ENCODE measurements at regions not wholly inside any gene's neighbourhood (a gene's known extent, or its start where the extent isn't known, plus 50 kb on each side); places are given as distances from the start of the nearest gene placed in this dataset.
A peak's percentile ranks its signal among the peaks of the same experiment; 100 is the strongest.

- no peaks in the 10 kb centered on the region for H3K4me1 Mint-ChIP-seq
- ATAC-seq (no peak), DNase-seq (ENCODE audit: low spot score in 2 of 2) (no peak)
- H3K9me3 Mint-ChIP-seq, result no peaks in the 10 kb centered on the region
- H3K27ac Mint-ChIP-seq, result no peak overlapping the region
- H3K36me3 Mint-ChIP-seq, result no peaks in the 10 kb centered on the region
- no peak overlapping the region for H3K4me3 Mint-ChIP-seq
Observed at GRCh38 chr15:94122516-94122915, 108.8 kb upstream of the MCTP2 start.

- Mint-ChIP-seq H3K27ac (no peak overlapping the region), H3K36me3 (no peaks in the 10 kb centered on the region), H3K4me1 (no peaks in the 10 kb centered on the region), H3K9me3 (no peaks in the 10 kb centered on the region), H3K4me3 (no peak overlapping the region)
- ATAC-seq (peak; percentile 96), DNase-seq (ENCODE audit: low spot score in 2 of 2) (peak in 1 of 2 donors; percentile 64)
Observed at GRCh38 chr15:94119923-94120775, 111.2 kb upstream of the MCTP2 start.

- ATAC-seq, result no peak
- H3K27ac Mint-ChIP-seq, result no peak overlapping the region
- H3K9me3 Mint-ChIP-seq, result no peaks in the 10 kb centered on the region
- no peak overlapping the region for H3K4me3 Mint-ChIP-seq
- H3K36me3 Mint-ChIP-seq, result no peaks in the 10 kb centered on the region
- DNase-seq (ENCODE audit: low spot score in 2 of 2), result no peak
- H3K4me1 Mint-ChIP-seq, result no peaks in the 10 kb centered on the region
Observed at GRCh38 chr15:94119298-94119811, 112.0 kb upstream of the MCTP2 start.

- no peak overlapping the region for H3K27ac Mint-ChIP-seq
- DNase-seq (ENCODE audit: low spot score in 2 of 2) (no peak), ATAC-seq (no peak)
- H3K4me1 Mint-ChIP-seq, result no peaks in the 10 kb centered on the region
- no peaks in the 10 kb centered on the region for H3K9me3 Mint-ChIP-seq
- no peaks in the 10 kb centered on the region for H3K36me3 Mint-ChIP-seq
- no peak overlapping the region for H3K4me3 Mint-ChIP-seq
Observed at GRCh38 chr15:94110476-94111130, 120.8 kb upstream of the MCTP2 start.

GRCh38 chr15:94107652-94108051, 123.7 kb upstream of the MCTP2 start:
- ATAC-seq (no peak), DNase-seq (ENCODE audit: low spot score in 2 of 2) (no peak)
- no peak overlapping the region for H3K27ac Mint-ChIP-seq

GRCh38 chr15:94105760-94106159, 125.6 kb upstream of the MCTP2 start:
- H3K36me3 Mint-ChIP-seq, result no peaks in the 10 kb centered on the region
- H3K4me3 Mint-ChIP-seq, result no peak overlapping the region
- DNase-seq (ENCODE audit: low spot score in 2 of 2), result no peak
- no peak for ATAC-seq
- no peak overlapping the region for H3K27ac Mint-ChIP-seq
- H3K4me1 Mint-ChIP-seq, result no peaks in the 10 kb centered on the region
- H3K9me3 Mint-ChIP-seq, result peaks cover 4% of the 10 kb centered on the region

More at GRCh38 chr15:94107652-94108051, 123.7 kb upstream of the MCTP2 start:
- Mint-ChIP-seq H3K36me3 (no peaks in the 10 kb centered on the region), H3K9me3 (peaks cover 4% of the 10 kb centered on the region), H3K4me3 (no peak overlapping the region), H3K4me1 (no peaks in the 10 kb centered on the region)

GRCh38 chr15:94100863-94101262, 130.5 kb upstream of the MCTP2 start:
- H3K4me1 Mint-ChIP-seq, result no peaks in the 10 kb centered on the region
- ATAC-seq, result no peak
- H3K27ac Mint-ChIP-seq, result no peak overlapping the region
- no peaks in the 10 kb centered on the region for H3K36me3 Mint-ChIP-seq
- no peak for DNase-seq (ENCODE audit: low spot score in 2 of 2)
- H3K9me3 Mint-ChIP-seq, result peaks cover 4% of the 10 kb centered on the region
- H3K4me3 Mint-ChIP-seq, result no peak overlapping the region

GRCh38 chr15:94099574-94099960, 131.8 kb upstream of the MCTP2 start:
- H3K27ac Mint-ChIP-seq, result no peak overlapping the region
- peaks cover 4% of the 10 kb centered on the region for H3K9me3 Mint-ChIP-seq
- ATAC-seq, result no peak
- no peaks in the 10 kb centered on the region for H3K4me1 Mint-ChIP-seq
- no peak for DNase-seq (ENCODE audit: low spot score in 2 of 2)
- no peaks in the 10 kb centered on the region for H3K36me3 Mint-ChIP-seq
- H3K4me3 Mint-ChIP-seq, result no peak overlapping the region

GRCh38 chr15:94098921-94099573, 132.3 kb upstream of the MCTP2 start:
- H3K9me3 Mint-ChIP-seq, result no peaks in the 10 kb centered on the region
- no peaks in the 10 kb centered on the region for H3K36me3 Mint-ChIP-seq
- H3K4me3 Mint-ChIP-seq, result no peak overlapping the region
- ATAC-seq, result no peak
- H3K4me1 Mint-ChIP-seq, result no peaks in the 10 kb centered on the region
- H3K27ac Mint-ChIP-seq, result no peak overlapping the region
- no peak for DNase-seq (ENCODE audit: low spot score in 2 of 2)

GRCh38 chr15:94097552-94097951, 133.8 kb upstream of the MCTP2 start:
- no peak overlapping the region for H3K27ac Mint-ChIP-seq
- H3K9me3 Mint-ChIP-seq, result no peaks in the 10 kb centered on the region
- no peaks in the 10 kb centered on the region for H3K36me3 Mint-ChIP-seq
- H3K4me3 Mint-ChIP-seq, result no peak overlapping the region
- no peaks in the 10 kb centered on the region for H3K4me1 Mint-ChIP-seq
- DNase-seq (ENCODE audit: low spot score in 2 of 2), result no peak
- no peak for ATAC-seq

GRCh38 chr15:94094310-94094709, 137.1 kb upstream of the MCTP2 start:
- no peaks in the 10 kb centered on the region for H3K36me3 Mint-ChIP-seq
- DNase-seq (ENCODE audit: low spot score in 2 of 2), result no peak
- ATAC-seq, result no peak
- no peaks in the 10 kb centered on the region for H3K9me3 Mint-ChIP-seq
- H3K4me3 Mint-ChIP-seq, result no peak overlapping the region
- no peaks in the 10 kb centered on the region for H3K4me1 Mint-ChIP-seq
- H3K27ac Mint-ChIP-seq, result no peak overlapping the region

GRCh38 chr15:94086341-94086740, 145.0 kb upstream of the MCTP2 start:
- H3K36me3 Mint-ChIP-seq, result no peaks in the 10 kb centered on the region
- DNase-seq (ENCODE audit: low spot score in 2 of 2) (no peak), ATAC-seq (no peak)
- H3K27ac Mint-ChIP-seq, result no peak overlapping the region
- peaks cover 2% of the 10 kb centered on the region for H3K9me3 Mint-ChIP-seq
- H3K4me3 Mint-ChIP-seq, result no peak overlapping the region
- H3K4me1 Mint-ChIP-seq, result peaks cover 8% of the 10 kb centered on the region

- DNase-seq (ENCODE audit: low spot score in 2 of 2) (no peak), ATAC-seq (no peak)
- peaks cover 2% of the 10 kb centered on the region for H3K9me3 Mint-ChIP-seq
- H3K4me1 Mint-ChIP-seq, result peaks cover 13% of the 10 kb centered on the region
- no peaks in the 10 kb centered on the region for H3K36me3 Mint-ChIP-seq
- H3K4me3 Mint-ChIP-seq, result no peak overlapping the region
- H3K27ac Mint-ChIP-seq, result no peak overlapping the region
Observed at GRCh38 chr15:94083467-94084052, 147.8 kb upstream of the MCTP2 start.

- no peaks in the 10 kb centered on the region for H3K36me3 Mint-ChIP-seq
- ATAC-seq (no peak), DNase-seq (ENCODE audit: low spot score in 2 of 2) (no peak)
- H3K4me3 Mint-ChIP-seq, result no peak overlapping the region
- no peak overlapping the region for H3K27ac Mint-ChIP-seq
- peaks cover 13% of the 10 kb centered on the region for H3K4me1 Mint-ChIP-seq
- H3K9me3 Mint-ChIP-seq, result peaks cover 2% of the 10 kb centered on the region
Observed at GRCh38 chr15:94081829-94082228, 149.5 kb upstream of the MCTP2 start.

- Mint-ChIP-seq H3K27ac (no peak overlapping the region), H3K4me1 (peaks cover 13% of the 10 kb centered on the region), H3K36me3 (no peaks in the 10 kb centered on the region), H3K4me3 (no peak overlapping the region), H3K9me3 (peaks cover 2% of the 10 kb centered on the region)
- no peak for ATAC-seq
- DNase-seq (ENCODE audit: low spot score in 2 of 2), result no peak
Observed at GRCh38 chr15:94080989-94081605, 150.3 kb upstream of the MCTP2 start.

Data from stimulated activated effector memory CD8-positive, alpha-beta T cell treated with anti-CD3 and anti-CD28 coated beads, Interleukin-12 subunit alpha, Interleukin-12 subunit beta, amount 100 ng/mL, for 72 hours (primary cell).